ENCODE measurements at regions not wholly inside any gene's neighbourhood (a gene's known extent, or its start where the extent isn't known, plus 50 kb on each side); places are given as distances from the start of the nearest gene placed in this dataset.

GRCh38 chr5:136856648-136857047 lies 491.3 kb upstream of the TRPC7 start:
- Histone ChIP-seq H3K9ac (ENCODE audit: insufficient read depth, low read length) (no peak overlapping the region), H3K36me3 (ENCODE audit: control insufficient read depth, insufficient read depth, low read length) (no peaks in the 10 kb centered on the region)
- TF ChIP-seq EZH2 (IDR thresholded peaks at IDR 0.05; ENCODE audit: low read length, missing control alignments) (no peak), CTCF (conservative IDR thresholded peaks at IDR 0.05 in 1 of 2, IDR thresholded peaks at IDR 0.05 in 1 of 2; ENCODE audit: low read depth in 1 of 2, low read length in 2 of 2) (no peak)

GRCh38 chr5:136853971-136854370 lies 488.6 kb upstream of the TRPC7 start:
- no peak for TF ChIP-seq EZH2 (IDR thresholded peaks at IDR 0.05; ENCODE audit: low read length, missing control alignments)
- TF ChIP-seq CTCF (conservative IDR thresholded peaks at IDR 0.05 in 1 of 2, IDR thresholded peaks at IDR 0.05 in 1 of 2; ENCODE audit: low read depth in 1 of 2, low read length in 2 of 2): no peak
- Histone ChIP-seq H2AFZ (ENCODE audit: low read length) (no peak overlapping the region), H3K79me2 (ENCODE audit: control insufficient read depth, insufficient read depth, low read length) (no peaks in the 10 kb centered on the region), H4K20me1 (ENCODE audit: control insufficient read depth, extremely low read depth, insufficient read depth, low read length) (no peaks in the 10 kb centered on the region), H3K9ac (ENCODE audit: insufficient read depth, low read length) (no peak overlapping the region), H3K4me2 (ENCODE audit: extremely low read depth, insufficient read depth, low read length) (no peak overlapping the region), H3K36me3 (ENCODE audit: control insufficient read depth, insufficient read depth, low read length) (no peaks in the 10 kb centered on the region), H3K4me1 (ENCODE audit: control insufficient read depth, extremely low read depth, insufficient read depth, low read length) (no peaks in the 10 kb centered on the region), H3K9me3 (ENCODE audit: control insufficient read depth, insufficient read depth, low read depth, low read length) (no peaks in the 10 kb centered on the region), H3K27me3 (ENCODE audit: control insufficient read depth, insufficient read depth, low read length) (no peaks in the 10 kb centered on the region), H3K27ac (ENCODE audit: insufficient read depth, low read length) (no peak overlapping the region), H3K4me3 (replicated peaks in 1 of 4; ENCODE audit: control extremely low read depth in 1 of 4, insufficient read depth in 1 of 4, low read depth in 3 of 4, low read length in 4 of 4) (no peak overlapping the region)
- DNase-seq (ENCODE audit: low read depth in 2 of 2): no peak

More at GRCh38 chr5:136856648-136857047, 491.3 kb upstream of the TRPC7 start:
- Histone ChIP-seq H3K9me3 (ENCODE audit: control insufficient read depth, insufficient read depth, low read depth, low read length) (no peaks in the 10 kb centered on the region), H3K79me2 (ENCODE audit: control insufficient read depth, insufficient read depth, low read length) (no peaks in the 10 kb centered on the region), H3K4me2 (ENCODE audit: extremely low read depth, insufficient read depth, low read length) (no peak overlapping the region), H3K4me3 (replicated peaks in 1 of 4; ENCODE audit: control extremely low read depth in 1 of 4, insufficient read depth in 1 of 4, low read depth in 3 of 4, low read length in 4 of 4) (no peak overlapping the region), H3K4me1 (ENCODE audit: control insufficient read depth, extremely low read depth, insufficient read depth, low read length) (no peaks in the 10 kb centered on the region), H3K27me3 (ENCODE audit: control insufficient read depth, insufficient read depth, low read length) (no peaks in the 10 kb centered on the region), H2AFZ (ENCODE audit: low read length) (no peak overlapping the region), H4K20me1 (ENCODE audit: control insufficient read depth, extremely low read depth, insufficient read depth, low read length) (no peaks in the 10 kb centered on the region), H3K27ac (ENCODE audit: insufficient read depth, low read length) (no peak overlapping the region)
- DNase-seq (ENCODE audit: low read depth in 2 of 2): no peak

- DNase-seq (ENCODE audit: low read depth in 2 of 2): no peak
- Histone ChIP-seq H3K4me1 (ENCODE audit: control insufficient read depth, extremely low read depth, insufficient read depth, low read length) (no peaks in the 10 kb centered on the region), H3K36me3 (ENCODE audit: control insufficient read depth, insufficient read depth, low read length) (no peaks in the 10 kb centered on the region), H3K79me2 (ENCODE audit: control insufficient read depth, insufficient read depth, low read length) (no peaks in the 10 kb centered on the region), H3K9ac (ENCODE audit: insufficient read depth, low read length) (no peak overlapping the region), H3K27ac (ENCODE audit: insufficient read depth, low read length) (no peak overlapping the region), H3K4me2 (ENCODE audit: extremely low read depth, insufficient read depth, low read length) (no peak overlapping the region), H2AFZ (ENCODE audit: low read length) (no peak overlapping the region), H3K9me3 (ENCODE audit: control insufficient read depth, insufficient read depth, low read depth, low read length) (no peaks in the 10 kb centered on the region), H4K20me1 (ENCODE audit: control insufficient read depth, extremely low read depth, insufficient read depth, low read length) (no peaks in the 10 kb centered on the region), H3K27me3 (ENCODE audit: control insufficient read depth, insufficient read depth, low read length) (no peaks in the 10 kb centered on the region), H3K4me3 (replicated peaks in 1 of 4; ENCODE audit: control extremely low read depth in 1 of 4, insufficient read depth in 1 of 4, low read depth in 3 of 4, low read length in 4 of 4) (no peak overlapping the region)
- no peak for TF ChIP-seq EZH2 (IDR thresholded peaks at IDR 0.05; ENCODE audit: low read length, missing control alignments)
- no peak for TF ChIP-seq CTCF (conservative IDR thresholded peaks at IDR 0.05 in 1 of 2, IDR thresholded peaks at IDR 0.05 in 1 of 2; ENCODE audit: low read depth in 1 of 2, low read length in 2 of 2)
Observed at GRCh38 chr5:136840601-136841000, 475.3 kb upstream of the TRPC7 start.
